H1 (cell line): ENCODE measurements at regions not wholly inside any gene's neighbourhood (a gene's known extent, or its start where the extent isn't known, plus 50 kb on each side); places are given as distances from the start of the nearest gene placed in this dataset.

Experiments used
- CTCF ChIA-PET: fragments of 300-600 bp; sonication (Branson Sonifier 250); formaldehyde crosslinking; loops from one replicate; lab custom pipeline; 2021; ENCODE audit not compliant: partially characterized antibody; lab: Charles Lee
- POLR2A ChIA-PET: fragments of 300-600 bp; sonication (Branson Sonifier 250); formaldehyde crosslinking; loops from one replicate; lab custom pipeline; 2021; ENCODE audit warnings: inconsistent platforms; ENCODE audit not compliant: partially characterized antibody; lab: Charles Lee
- DNase-seq, 2 experiments: peaks; one replicate each; pipeline versions ENCODE4 v3.0.0 to v3.0.0-alpha.2; 2010 to 2022; ENCODE audit warnings: low spot score in 2 of 2, low read depth in 1 of 2, mixed read lengths in 1 of 2
- FAIRE-seq: peaks from 2 replicates; lab custom pipeline; 2011; peaks lifted over from hg19 to GRCh38; lab: Jason Lieb, UNC
- H2AFZ ChIP-seq: 2 replicates; pipeline ENCODE4 v1.8.1; 2012; ENCODE audit warnings: low read length, inconsistent platforms
- H2AK5ac ChIP-seq: 2 replicates; pipeline ENCODE4 v1.6.1; 2013; ENCODE audit warnings: low read depth, low read length
- H2BK120ac ChIP-seq: replicated peaks from 2 replicates; pipeline ENCODE3; 2013; ENCODE audit warnings: low read depth, low read length, inconsistent platforms
- H2BK12ac ChIP-seq: 2 replicates; pipeline ENCODE4 v1.6.1; 2013; ENCODE audit warnings: low read depth, low read length
- H2BK15ac ChIP-seq: 2 replicates; pipeline ENCODE4 v1.6.1; 2013; ENCODE audit warnings: low read length
- H2BK20ac ChIP-seq: 2 replicates; pipeline ENCODE4 v1.6.1; 2013; ENCODE audit warnings: low read length
- H2BK5ac ChIP-seq: 2 replicates; pipeline ENCODE4 v1.6.1; 2013; ENCODE audit warnings: low read depth, low read length
- H3K14ac ChIP-seq: 2 replicates; pipeline ENCODE4 v1.6.1; 2013; ENCODE audit warnings: inconsistent platforms; ENCODE audit not compliant: insufficient read length
- H3K18ac ChIP-seq: 2 replicates; pipeline ENCODE4 v1.6.1; 2013; ENCODE audit warnings: low read length; ENCODE audit errors: extremely low read depth
- H3K23ac ChIP-seq: 2 replicates; pipeline ENCODE4 v1.6.1; 2013; ENCODE audit warnings: inconsistent platforms; ENCODE audit not compliant: insufficient read length
- H3K23me2 ChIP-seq: 2 replicates; pipeline ENCODE4 v1.6.1; 2013; ENCODE audit warnings: low read depth, low read length
- H3K27ac ChIP-seq: 2 replicates; pipeline ENCODE4 v1.6.1; 2011; ENCODE audit warnings: low read depth, low read length, inconsistent platforms
- H3K27me3 ChIP-seq, 4 experiments: replicated peaks in 1 of 4; 1 replicate in 1 of 4; 2 replicates in 3 of 4; pipeline versions ENCODE4 v1.6.1 to v1.8.1; 2011 to 2013; ENCODE audit warnings: low read length in 3 of 4, mild to moderate bottlenecking in 3 of 4, inconsistent platforms in 2 of 4, mixed read lengths in 2 of 4, moderate library complexity in 1 of 4; ENCODE audit not compliant: control insufficient read depth in 3 of 4, insufficient read depth in 3 of 4; ENCODE audit errors: extremely low read depth in 1 of 4
- H3K36me3 ChIP-seq, 4 experiments: 2 replicates each; pipeline versions ENCODE4 v1.6.1 to v1.8.1; 2011 to 2013; ENCODE audit warnings: mild to moderate bottlenecking in 4 of 4, low read length in 3 of 4, moderate library complexity in 2 of 4, control low read depth in 1 of 4, inconsistent platforms in 1 of 4; ENCODE audit not compliant: insufficient read depth in 4 of 4, control insufficient read depth in 2 of 4
- H3K4ac ChIP-seq: replicated peaks from 2 replicates; pipeline ENCODE3; 2013; ENCODE audit warnings: low read length, low read depth, mixed read lengths, inconsistent platforms; ENCODE audit not compliant: insufficient read length
- H3K4me1 ChIP-seq, 4 experiments: replicated peaks in 1 of 4; 1 replicate in 1 of 4; 2 replicates in 3 of 4; pipeline versions ENCODE4 v1.6.1 to v1.8.1; 2011 to 2013; ENCODE audit warnings: low read length in 3 of 4, inconsistent platforms in 2 of 4, mixed read lengths in 1 of 4; ENCODE audit not compliant: insufficient read depth in 4 of 4, control insufficient read depth in 3 of 4
- H3K4me2 ChIP-seq, 2 experiments: 2 replicates each; pipeline versions ENCODE4 v1.6.1 to v1.8.1; 2011 to 2013; ENCODE audit warnings: low read depth in 2 of 2, low read length in 2 of 2, control low read depth in 1 of 2, inconsistent platforms in 1 of 2, mild to moderate bottlenecking in 1 of 2; ENCODE audit not compliant: insufficient read depth in 1 of 2
- H3K4me3 ChIP-seq, 4 experiments: fragments of 200-600, 300-600 bp in 1 of 4; sonication (generic), shearing (Covaris generic), sonication (Bioruptor Twin) in 1 of 4; 2 replicates each; pipeline versions ENCODE4 v1.5.1 to v1.8.1; 2011 to 2016; ENCODE audit warnings: low read length in 4 of 4, low read depth in 3 of 4, control low read depth in 2 of 4, inconsistent platforms in 2 of 4, mild to moderate bottlenecking in 2 of 4, mixed read lengths in 1 of 4, moderate library complexity in 1 of 4; ENCODE audit not compliant: insufficient read depth in 2 of 4; ENCODE audit errors: extremely low read depth in 1 of 4
- H3K56ac ChIP-seq: replicated peaks from 2 replicates; pipeline ENCODE3; 2013; ENCODE audit warnings: low read depth, mild to moderate bottlenecking, mixed read lengths, low read length, inconsistent platforms; ENCODE audit not compliant: insufficient read length
- H3K79me1 ChIP-seq: 2 replicates; pipeline ENCODE4 v1.6.1; 2013; ENCODE audit warnings: low read depth, low read length, control low read depth
- H3K79me2 ChIP-seq, 2 experiments: 2 replicates each; pipeline versions ENCODE4 v1.6.1 to v1.8.1; 2012 to 2013; ENCODE audit warnings: low read length in 2 of 2, mild to moderate bottlenecking in 2 of 2, inconsistent platforms in 1 of 2; ENCODE audit not compliant: insufficient read depth in 2 of 2, control insufficient read depth in 1 of 2
- H3K9ac ChIP-seq, 4 experiments: replicated peaks in 1 of 4; 1 replicate in 1 of 4; 2 replicates in 3 of 4; pipeline versions ENCODE4 v1.6.1 to v1.8.1; 2011 to 2013; ENCODE audit warnings: low read depth in 3 of 4, low read length in 3 of 4, control low read depth in 2 of 4, mild to moderate bottlenecking in 2 of 4, moderate library complexity in 2 of 4, inconsistent platforms in 1 of 4; ENCODE audit errors: extremely low read depth in 1 of 4
- H3K9me3 ChIP-seq, 2 experiments: 2 replicates each; pipeline versions ENCODE4 v1.6.1 to v1.8.1; 2012 to 2013; ENCODE audit warnings: mild to moderate bottlenecking in 2 of 2, moderate library complexity in 2 of 2, control low read depth in 1 of 2, inconsistent platforms in 1 of 2, low read depth in 1 of 2, low read length in 1 of 2, mixed read lengths in 1 of 2; ENCODE audit not compliant: insufficient read depth in 2 of 2
- H4K20me1 ChIP-seq, 2 experiments: replicated peaks in 1 of 2; 2 replicates each; pipeline versions ENCODE3 to v1.8.1; 2011 to 2013; ENCODE audit warnings: inconsistent platforms in 2 of 2, low read length in 2 of 2, mild to moderate bottlenecking in 1 of 2; ENCODE audit not compliant: insufficient read depth in 2 of 2, control insufficient read depth in 1 of 2
- H4K5ac ChIP-seq: 2 replicates; pipeline ENCODE4 v1.6.1; 2013; ENCODE audit warnings: low read length, low read depth, mixed read lengths, inconsistent platforms; ENCODE audit not compliant: insufficient read length
- H4K8ac ChIP-seq: 2 replicates; pipeline ENCODE4 v1.8.0; 2013; ENCODE audit warnings: mild to moderate bottlenecking, moderate library complexity, low read length, inconsistent platforms; ENCODE audit not compliant: insufficient read depth; ENCODE audit errors: extremely low read depth
- H4K91ac ChIP-seq: replicated peaks from 2 replicates; pipeline ENCODE3; 2013; ENCODE audit warnings: low read length, mixed read lengths, inconsistent platforms; ENCODE audit not compliant: insufficient read length
- BRCA1 ChIP-seq: IDR thresholded peaks from 2 replicates; pipeline ENCODE4 v1.6.1; 2012; ENCODE audit warnings: low read depth, low read length, improper control_type of control experiment
- CHD2 ChIP-seq: IDR thresholded peaks from 2 replicates; pipeline ENCODE4 v1.6.1; 2012; ENCODE audit warnings: low read length, improper control_type of control experiment
- PHF8 ChIP-seq: fragments of 200-600 bp; sonication (generic); conservative IDR thresholded peaks from 2 replicates; pipeline ENCODE4 v1.7.1; 2012; ENCODE audit warnings: low read depth, mild to moderate bottlenecking, inconsistent platforms, low read length, moderate library complexity
- RFX5 ChIP-seq: IDR thresholded peaks from 2 replicates; pipeline ENCODE4 v1.6.1; 2011; ENCODE audit warnings: low read depth, low read length, improper control_type of control experiment, borderline replicate concordance
- SP1 ChIP-seq: IDR thresholded peaks from 2 replicates; pipeline ENCODE4 v1.6.1; 2011; ENCODE audit warnings: low read depth, low read length
- TAF1 ChIP-seq: IDR thresholded peaks from 2 replicates; pipeline ENCODE4 v1.6.1; 2011; ENCODE audit warnings: mild to moderate bottlenecking, low read depth, low read length
- WGBS, 2 experiments: shearing (Covaris generic) in 1 of 2; methylation state at CpG; one replicate each; pipeline versions ENCODE4 v1.1.6 to v1.1.7; 2013 to 2015; ENCODE audit warnings: low lambda C conversion rate in 2 of 2, mixed read lengths in 2 of 2, inconsistent platforms in 1 of 2, low coverage in 1 of 2, missing lambda C conversion rate in 1 of 2; ENCODE audit not compliant: insufficient replicate concordance in 2 of 2, insufficient coverage in 1 of 2, insufficient read length in 1 of 2; ENCODE audit errors: extremely low coverage in 1 of 2, missing lambda C conversion rate in 1 of 2; 5-methylcytosine and 5-hydroxymethylcytosine counted together

- Histone ChIP-seq H4K91ac (no peak overlapping the region), H3K79me1 (no peaks in the 10 kb centered on the region), H2AFZ (no peak overlapping the region), H2BK5ac (no peak overlapping the region), H3K23me2 (no peaks in the 10 kb centered on the region), H2BK12ac (no peak overlapping the region), H3K36me3 (no peaks in the 10 kb centered on the region), H3K27me3 (no peaks in the 10 kb centered on the region), H3K18ac (no peak overlapping the region), H3K79me2 (no peaks in the 10 kb centered on the region), H3K4me3 (no peak overlapping the region), H3K27ac (no peak overlapping the region), H2AK5ac (no peak overlapping the region), H4K5ac (no peak overlapping the region), H2BK20ac (no peak overlapping the region), H3K4ac (no peak overlapping the region), H4K8ac (no peak overlapping the region), H4K20me1 (no peaks in the 10 kb centered on the region), H3K14ac (no peak overlapping the region), H3K56ac (no peak overlapping the region), H3K4me2 (no peak overlapping the region), H3K9me3 (no peaks in the 10 kb centered on the region), H3K23ac (no peak overlapping the region), H2BK120ac (no peak overlapping the region), H2BK15ac (no peak overlapping the region), H3K9ac (no peak overlapping the region), H3K4me1 (no peaks in the 10 kb centered on the region)
- POLR2A ChIA-PET, result no interaction called here
- WGBS, 2 experiments, result 93% methylated on average over 1 of the region's 1 CpG; no CpG with 5 or more reads in 1 of the 2 experiments
- FAIRE-seq (no peak), DNase-seq (no peak)
- CTCF ChIA-PET, result interaction anchor here (0.5 kb wide), 1 partner anchor 434 kb away, joined by 3 read pairs; no protein-coding TSS in a partner anchor
- no peak for TF ChIP-seq BRCA1
- no peak for TF ChIP-seq SP1
- no peak for TF ChIP-seq CHD2
- no peak for TF ChIP-seq TAF1
- TF ChIP-seq PHF8, result no peak
- no peak for TF ChIP-seq RFX5
These were observed 117.7 kb downstream of the C4orf33 start for GRCh38 chr4:129213692-129214091.
